K562 (cell line): ENCODE measurements at regions not wholly inside any gene's neighbourhood (a gene's known extent, or its start where the extent isn't known, plus 50 kb on each side); places are given as distances from the start of the nearest gene placed in this dataset.

Source experiments
- CAMTA2 ChIP-seq: fragments of 250-450 bp; sonication (Bioruptor Pico); conservative IDR thresholded peaks from 2 replicates; pipeline ENCODE4 v1.5.1; 2022
- CHD2 ChIP-seq: IDR thresholded peaks from 2 replicates; pipeline ENCODE4 v1.6.1; 2011; ENCODE audit warnings: low read depth, low read length
- KDM1A ChIP-seq, 2 experiments: fragments of 450-650 bp; IDR thresholded peaks; 2 replicates each; pipeline ENCODE4 v1.6.1; 2016; ENCODE audit warnings: mild to moderate bottlenecking in 2 of 2
- MAFG ChIP-seq: fragments of 450-650 bp; conservative IDR thresholded peaks from 2 replicates; pipeline ENCODE4 v1.6.1; 2016; ENCODE audit warnings: missing genetic modification characterization, missing compliant biosample characterization
- PHB2 ChIP-seq: fragments of 450-650 bp; IDR thresholded peaks from 2 replicates; pipeline ENCODE4 v1.6.1; 2017; ENCODE audit warnings: low read depth
- PHF8 ChIP-seq: fragments of 200-600 bp; sonication (generic); IDR thresholded peaks from 2 replicates; pipeline ENCODE4 v1.6.1; 2012; ENCODE audit warnings: mixed run types, mild to moderate bottlenecking, inconsistent platforms, low read length, moderate library complexity, borderline replicate concordance
- USF2 ChIP-seq: sonication (generic); formaldehyde crosslinking; IDR thresholded peaks from 2 replicates; pipeline ENCODE4 v1.5.0; 2020; ENCODE audit warnings: missing genetic modification reagents
- ZSCAN32 ChIP-seq: fragments of 450-650 bp; formaldehyde crosslinking; IDR thresholded peaks from 2 replicates; pipeline ENCODE4 v1.4.0; 2020; ENCODE audit warnings: mild to moderate bottlenecking, moderate library complexity
- TF ChIP-seq, protein P1 (sequence below), 3 experiments: IDR thresholded peaks in 2 of 3; conservative IDR thresholded peaks in 1 of 3; 2 replicates each; pipeline ENCODE4 v1.5.1; 2011 to 2012; ENCODE audit warnings: low read length in 3 of 3, mild to moderate bottlenecking in 3 of 3, control low read depth in 2 of 3, improper control_type of control experiment in 1 of 3, inconsistent platforms in 1 of 3, low read depth in 1 of 3, mixed read lengths in 1 of 3, moderate library complexity in 1 of 3; ENCODE audit not compliant: insufficient read depth in 2 of 3

DNA sequence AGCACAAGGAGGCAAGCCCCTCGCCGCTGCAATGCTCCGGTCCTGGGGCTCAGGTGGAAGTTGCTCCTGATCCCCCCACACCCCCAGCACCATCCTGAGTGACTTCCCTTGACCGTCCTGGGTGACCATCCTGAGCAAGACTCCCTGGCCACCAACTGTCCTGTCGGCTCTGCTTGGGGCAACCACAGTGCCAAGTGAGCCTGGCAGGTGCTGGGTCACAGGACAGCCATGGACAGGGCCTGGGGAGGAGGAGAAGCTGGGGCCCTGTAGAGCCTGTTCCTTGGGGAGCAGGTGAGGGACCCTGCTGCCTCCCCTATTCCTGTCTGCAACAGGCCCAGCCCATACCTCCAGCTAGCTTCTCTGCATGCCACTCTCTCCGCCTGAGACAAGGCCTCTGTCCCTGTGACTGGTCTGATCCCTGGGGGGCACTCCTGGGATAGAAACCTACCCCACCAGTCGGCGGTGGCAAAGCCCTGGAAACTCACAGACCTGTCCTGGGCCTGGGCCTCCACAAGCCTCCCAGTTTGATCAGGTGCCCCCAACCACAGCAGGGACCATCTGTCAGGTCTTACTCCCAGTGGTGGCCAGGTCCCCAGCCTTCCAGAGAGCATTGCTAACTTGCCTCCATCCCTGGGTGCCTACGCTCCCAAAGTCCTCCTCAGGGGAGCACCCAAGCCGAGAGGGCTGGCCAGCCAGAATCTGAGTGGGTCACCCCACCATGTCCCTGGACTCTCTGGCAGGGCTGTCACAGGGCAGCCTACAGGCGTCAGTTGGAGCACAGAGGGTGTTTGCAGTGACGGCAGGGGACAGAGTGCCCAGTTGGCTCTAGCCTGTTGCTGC lies 68.7 kb upstream of the WNT7B start:
- TF ChIP-seq PHF8 (no peak), CAMTA2 (CRISPR knock-in tag) (no peak), MAFG (tag) (no peak), KDM1A (IDR thresholded peaks at IDR 0.05) (no peak), CHD2 (no peak), ZSCAN32 (CRISPR knock-in tag) (no peak), PHB2 (no peak), USF2 (no peak)
- TF ChIP-seq, protein P1, sequence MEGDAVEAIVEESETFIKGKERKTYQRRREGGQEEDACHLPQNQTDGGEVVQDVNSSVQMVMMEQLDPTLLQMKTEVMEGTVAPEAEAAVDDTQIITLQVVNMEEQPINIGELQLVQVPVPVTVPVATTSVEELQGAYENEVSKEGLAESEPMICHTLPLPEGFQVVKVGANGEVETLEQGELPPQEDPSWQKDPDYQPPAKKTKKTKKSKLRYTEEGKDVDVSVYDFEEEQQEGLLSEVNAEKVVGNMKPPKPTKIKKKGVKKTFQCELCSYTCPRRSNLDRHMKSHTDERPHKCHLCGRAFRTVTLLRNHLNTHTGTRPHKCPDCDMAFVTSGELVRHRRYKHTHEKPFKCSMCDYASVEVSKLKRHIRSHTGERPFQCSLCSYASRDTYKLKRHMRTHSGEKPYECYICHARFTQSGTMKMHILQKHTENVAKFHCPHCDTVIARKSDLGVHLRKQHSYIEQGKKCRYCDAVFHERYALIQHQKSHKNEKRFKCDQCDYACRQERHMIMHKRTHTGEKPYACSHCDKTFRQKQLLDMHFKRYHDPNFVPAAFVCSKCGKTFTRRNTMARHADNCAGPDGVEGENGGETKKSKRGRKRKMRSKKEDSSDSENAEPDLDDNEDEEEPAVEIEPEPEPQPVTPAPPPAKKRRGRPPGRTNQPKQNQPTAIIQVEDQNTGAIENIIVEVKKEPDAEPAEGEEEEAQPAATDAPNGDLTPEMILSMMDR (IDR thresholded peaks at IDR 0.05 in 2 of 3, conservative IDR thresholded peaks at IDR 0.05 in 1 of 3; ENCODE audit: insufficient read depth in 2 of 3, low read depth in 1 of 3, low read length in 3 of 3): no peak
